DMS 273 (cell line): ENCODE measurements at regions not wholly inside any gene's neighbourhood (a gene's known extent, or its start where the extent isn't known, plus 50 kb on each side); places are given as distances from the start of the nearest gene placed in this dataset.
A peak's percentile ranks its signal among the peaks of the same experiment; 100 is the strongest.
"Not testable (repeated sequence)": the region's sequence is repeated elsewhere in the genome, so short reads cannot be mapped to it uniquely, and the experiment has no call there.

Experiments used
- DNase-seq: peaks from one replicate; lab custom pipeline; 2025; ENCODE audit not compliant: unreplicated experiment; lab: John Stamatoyannopoulos, UW

DNA sequence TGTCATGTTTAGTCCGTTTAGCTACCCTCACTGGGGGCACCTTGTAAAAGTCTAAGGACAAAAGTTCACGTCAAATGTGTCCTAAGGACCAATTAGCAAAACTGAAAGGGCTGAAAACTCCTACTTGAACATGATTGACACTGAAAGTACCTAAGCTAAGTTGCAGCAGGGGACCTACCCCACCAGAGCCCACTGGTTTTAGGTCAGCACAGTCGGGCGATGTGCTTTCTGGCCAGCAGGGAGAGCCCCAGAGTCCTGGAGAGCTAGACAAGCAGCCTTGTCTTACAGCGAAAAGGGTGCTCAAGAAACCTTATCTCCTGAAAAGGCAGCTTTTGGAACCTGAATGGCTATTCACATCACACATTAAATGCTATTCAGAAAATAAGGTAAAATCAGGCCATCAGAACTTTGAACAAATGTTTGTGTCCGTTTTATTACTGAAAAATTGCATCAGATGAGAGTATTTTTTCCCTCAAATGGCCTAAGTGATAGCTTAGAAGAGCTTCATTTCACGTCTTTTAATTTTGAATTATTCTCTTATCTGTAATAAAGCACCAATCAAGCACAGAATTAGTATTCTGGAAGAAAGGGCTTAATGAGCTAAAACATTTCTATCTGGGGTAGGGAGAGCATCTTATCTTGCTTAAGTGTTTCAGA, 52.2 kb upstream of the MKI67 start:
- peak; percentile 39 for DNase-seq

DNA sequence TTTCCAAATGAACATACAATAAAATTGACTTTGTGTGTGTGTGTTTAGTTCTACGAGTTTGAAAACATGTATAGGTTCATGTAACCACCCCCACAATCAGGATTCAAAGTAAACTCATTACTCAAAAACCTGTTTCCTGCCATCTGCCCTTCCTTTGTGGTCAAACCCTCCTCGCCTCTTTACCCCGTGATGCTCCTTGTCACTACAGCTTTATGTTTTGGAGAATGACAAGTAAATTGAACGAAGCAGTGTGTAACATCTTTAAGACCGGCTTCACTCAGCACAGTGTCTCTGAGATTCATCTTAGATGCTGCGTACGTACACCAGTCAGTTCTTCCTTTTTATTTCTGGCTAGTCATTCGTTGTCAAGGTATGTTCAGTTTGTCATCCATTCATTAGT, 54.6 kb upstream of the MKI67 start:
- DNase-seq = no peak

DNA sequence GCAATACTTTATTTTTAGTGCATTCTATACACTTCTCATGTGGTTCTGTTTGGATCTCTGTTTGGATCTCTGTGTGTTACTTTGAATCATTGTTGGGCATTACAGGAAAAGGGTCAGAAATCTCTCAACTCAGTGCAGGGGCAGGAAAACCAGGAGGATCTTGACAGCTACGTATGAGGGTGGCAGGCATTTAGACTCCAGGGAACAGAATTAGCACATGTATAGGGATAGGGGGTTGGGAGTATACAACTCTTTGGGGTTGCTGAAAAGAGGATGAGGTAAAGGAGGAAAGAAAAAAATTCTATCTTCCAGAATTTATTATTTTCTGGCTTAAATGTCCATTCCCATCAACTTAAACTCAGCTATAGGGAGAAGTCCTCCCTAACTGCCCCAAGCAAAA, 59.4 kb upstream of the MKI67 start:
- no peak for DNase-seq

DNA sequence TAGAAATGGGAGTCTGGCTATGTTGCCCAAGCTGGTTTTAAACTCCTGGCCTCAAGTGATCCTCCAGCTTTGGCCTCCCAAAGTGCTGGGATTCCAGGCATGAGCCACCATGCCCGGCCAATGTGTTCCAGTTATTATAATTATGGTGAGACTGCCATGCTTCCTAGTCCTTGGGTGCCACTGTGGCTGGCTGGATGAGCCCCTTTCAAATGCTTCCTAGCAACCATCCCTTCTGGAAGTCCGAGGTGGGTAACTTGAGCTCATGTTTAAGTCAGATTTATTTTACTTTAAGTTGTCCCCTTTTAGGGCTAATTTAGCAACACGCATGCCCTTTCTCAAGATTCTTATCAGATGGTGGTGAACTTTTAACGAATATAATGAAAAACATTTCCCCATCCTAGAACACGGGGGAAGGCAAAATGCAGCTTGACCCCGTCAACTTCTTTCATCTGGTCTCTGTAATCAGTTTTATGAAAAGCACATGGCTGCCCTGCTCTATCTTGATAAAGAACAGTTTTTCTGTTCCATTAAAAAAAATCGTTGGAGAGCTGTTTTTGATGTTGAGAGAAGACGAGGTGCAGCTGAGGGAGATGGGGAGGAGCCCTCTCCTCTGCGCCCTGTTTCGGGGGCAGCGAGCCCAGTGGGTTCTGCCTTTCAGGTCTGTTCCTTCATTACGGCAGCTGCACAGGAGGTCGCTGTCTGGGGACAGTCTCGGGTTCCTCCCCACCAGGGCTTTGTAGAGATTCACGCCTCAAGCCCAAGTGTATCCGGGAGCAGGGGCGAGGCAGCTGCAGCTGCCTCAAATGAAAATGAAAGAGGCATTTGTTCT, 61.0 kb upstream of the MKI67 start:
- no peak for DNase-seq

DNA sequence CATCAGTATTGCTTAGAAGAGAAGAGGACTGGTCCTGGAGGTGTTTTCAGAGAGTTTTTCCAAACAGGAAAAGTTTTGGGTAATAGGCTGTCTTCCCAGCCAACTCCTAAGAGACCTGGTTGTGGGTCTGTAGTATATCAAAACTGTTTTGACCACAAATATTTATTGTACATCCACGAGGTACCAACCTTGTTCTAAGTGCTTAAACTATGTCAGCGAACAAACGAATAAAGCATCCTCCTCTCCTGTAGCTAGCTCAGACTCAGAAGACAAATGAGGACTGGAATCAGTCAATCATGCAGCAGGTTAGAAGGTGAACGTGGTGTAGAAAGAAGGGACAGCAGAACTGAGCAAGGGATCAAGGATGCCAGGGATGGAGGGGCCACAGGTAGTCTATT, 61.6 kb upstream of the MKI67 start:
- no peak for DNase-seq

DNA sequence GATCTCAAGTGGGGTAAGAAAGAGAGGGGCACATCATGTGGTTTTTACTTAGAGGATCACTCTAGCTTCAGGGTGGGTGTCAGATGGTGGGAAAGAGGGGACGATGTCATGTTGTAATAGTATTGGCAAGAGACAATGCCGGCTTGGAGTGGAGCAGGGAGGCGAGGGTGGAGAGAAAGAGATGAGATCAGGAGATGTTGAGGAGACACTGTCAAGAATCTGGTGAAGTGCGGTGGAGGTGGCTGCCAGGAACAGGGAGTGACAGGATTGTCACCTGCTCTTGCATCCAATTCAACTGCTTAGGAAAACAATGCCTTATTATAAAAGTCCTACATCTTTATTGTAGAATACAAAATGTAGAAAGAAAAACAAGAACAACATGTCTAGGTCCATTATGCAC, 63.0 kb upstream of the MKI67 start:
- no peak for DNase-seq

DNA sequence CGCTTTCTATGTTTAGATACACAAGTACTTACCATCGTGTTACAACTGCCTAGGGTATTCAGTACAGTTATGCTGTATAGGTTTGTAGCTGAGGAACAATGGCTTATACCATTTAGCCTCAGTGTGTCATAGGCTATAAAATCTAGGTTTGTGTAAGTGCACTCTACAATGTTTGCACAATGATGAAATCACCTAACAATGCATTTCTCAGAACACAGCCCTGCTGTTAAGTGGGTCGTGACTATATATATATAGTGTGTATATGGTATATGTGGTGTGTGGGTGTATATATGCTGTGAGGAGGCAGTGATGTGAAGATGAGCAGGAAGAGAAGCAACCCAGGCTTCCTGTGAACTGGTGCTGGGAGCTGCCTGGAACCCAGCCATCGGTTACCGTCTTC, 65.6 kb upstream of the MKI67 start:
- DNase-seq = no peak

DNA sequence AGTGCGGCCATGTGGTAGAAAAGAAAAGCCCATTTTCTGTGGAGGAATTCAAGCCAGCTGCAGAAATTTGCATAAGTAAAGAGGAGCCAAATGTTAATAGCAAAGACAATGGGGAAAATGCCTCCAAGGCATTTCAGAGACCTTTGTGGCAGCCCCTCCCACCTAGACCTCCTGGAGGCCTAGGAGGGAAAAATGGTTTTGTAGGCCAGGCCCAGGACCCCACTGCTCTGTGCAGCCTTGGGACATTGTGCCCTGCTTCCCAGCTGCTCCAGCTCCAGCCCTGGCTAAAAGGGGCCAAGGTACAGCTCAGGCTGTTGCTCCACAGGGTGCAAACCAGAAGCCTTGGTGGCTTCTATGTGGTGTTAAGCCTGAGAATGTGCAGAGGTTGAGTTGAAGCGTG, 75.6 kb upstream of the MKI67 start:
- not testable (repeated sequence) for DNase-seq

DNA sequence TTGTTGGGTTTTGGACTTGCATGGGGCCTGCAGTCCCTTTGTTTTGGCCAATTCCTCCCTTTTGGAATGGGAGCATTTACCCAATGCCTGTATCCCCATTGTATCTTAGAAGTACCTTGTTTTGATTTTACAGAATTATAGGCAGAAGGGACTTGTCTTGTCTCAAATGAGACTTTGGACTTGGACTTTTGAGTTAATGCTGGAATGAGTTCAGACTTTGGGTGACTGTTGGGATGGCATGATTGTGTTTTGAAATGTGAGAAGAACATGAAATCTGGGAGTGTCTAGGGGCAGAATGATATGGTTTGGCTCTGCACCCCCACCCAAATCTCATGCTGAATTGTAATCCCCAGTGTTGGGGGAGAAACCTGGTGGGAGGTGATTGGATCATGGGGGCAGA, 76.8 kb upstream of the MKI67 start:
- no peak for DNase-seq

DNA sequence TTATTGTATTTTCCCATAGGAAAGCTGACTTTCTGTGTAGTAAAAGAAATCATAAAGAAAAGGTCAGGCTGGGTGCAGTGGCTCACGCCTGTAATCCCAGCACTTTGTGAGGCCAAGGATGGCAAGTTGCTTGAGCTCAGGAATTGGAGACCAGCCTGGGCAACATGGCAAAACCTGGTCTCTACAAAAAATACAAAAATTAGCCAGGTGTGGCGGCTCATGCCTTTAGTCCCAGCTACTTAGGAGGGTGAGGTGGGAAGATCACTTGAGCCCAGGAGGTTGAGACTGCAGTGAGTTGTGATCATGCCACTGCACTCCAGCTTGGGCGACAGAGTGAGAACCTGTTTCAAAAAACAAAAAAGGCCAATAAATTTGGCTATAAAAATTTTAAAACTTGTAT, 79.4 kb upstream of the MKI67 start:
- not testable (repeated sequence) for DNase-seq

DNA sequence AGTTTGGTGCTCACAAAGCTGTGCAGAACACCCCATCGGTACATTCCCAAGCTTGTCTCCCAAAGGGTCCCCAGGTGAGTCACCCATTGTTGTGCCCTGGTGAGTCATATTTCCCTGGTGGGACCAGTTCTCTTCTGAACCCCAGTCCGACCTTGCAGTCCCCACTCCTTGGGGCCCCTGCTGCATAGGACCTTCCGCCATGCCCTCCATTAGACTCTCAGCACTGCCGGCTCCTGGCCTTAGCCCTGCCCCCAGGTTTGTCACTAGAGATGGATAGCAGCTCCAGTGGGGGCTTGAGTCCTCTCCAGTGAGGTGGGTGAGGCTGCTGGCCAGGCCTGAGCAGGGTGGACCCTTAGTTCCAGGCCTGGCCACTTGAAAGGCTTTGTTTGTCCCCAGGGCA, 80.5 kb upstream of the MKI67 start:
- DNase-seq = no peak

DNA sequence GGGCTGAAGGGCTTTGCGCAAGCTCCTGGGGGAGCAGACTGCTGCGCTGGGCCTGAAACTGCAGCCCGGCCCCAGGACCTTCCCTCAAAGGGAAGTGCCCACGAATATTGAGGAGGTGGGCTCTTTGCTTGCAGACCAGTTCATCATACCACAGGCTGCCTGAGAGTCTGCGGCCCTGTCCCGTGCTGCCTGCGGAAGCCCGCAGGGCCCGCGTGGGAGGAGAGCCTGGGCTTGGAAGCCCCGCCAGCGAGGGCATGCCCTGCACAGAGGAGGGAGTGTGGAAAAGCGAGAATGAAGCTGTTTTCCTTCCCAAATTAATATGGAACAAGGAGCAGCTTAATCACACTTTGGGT, 83.6 kb upstream of the MKI67 start:
- no peak for DNase-seq

DNA sequence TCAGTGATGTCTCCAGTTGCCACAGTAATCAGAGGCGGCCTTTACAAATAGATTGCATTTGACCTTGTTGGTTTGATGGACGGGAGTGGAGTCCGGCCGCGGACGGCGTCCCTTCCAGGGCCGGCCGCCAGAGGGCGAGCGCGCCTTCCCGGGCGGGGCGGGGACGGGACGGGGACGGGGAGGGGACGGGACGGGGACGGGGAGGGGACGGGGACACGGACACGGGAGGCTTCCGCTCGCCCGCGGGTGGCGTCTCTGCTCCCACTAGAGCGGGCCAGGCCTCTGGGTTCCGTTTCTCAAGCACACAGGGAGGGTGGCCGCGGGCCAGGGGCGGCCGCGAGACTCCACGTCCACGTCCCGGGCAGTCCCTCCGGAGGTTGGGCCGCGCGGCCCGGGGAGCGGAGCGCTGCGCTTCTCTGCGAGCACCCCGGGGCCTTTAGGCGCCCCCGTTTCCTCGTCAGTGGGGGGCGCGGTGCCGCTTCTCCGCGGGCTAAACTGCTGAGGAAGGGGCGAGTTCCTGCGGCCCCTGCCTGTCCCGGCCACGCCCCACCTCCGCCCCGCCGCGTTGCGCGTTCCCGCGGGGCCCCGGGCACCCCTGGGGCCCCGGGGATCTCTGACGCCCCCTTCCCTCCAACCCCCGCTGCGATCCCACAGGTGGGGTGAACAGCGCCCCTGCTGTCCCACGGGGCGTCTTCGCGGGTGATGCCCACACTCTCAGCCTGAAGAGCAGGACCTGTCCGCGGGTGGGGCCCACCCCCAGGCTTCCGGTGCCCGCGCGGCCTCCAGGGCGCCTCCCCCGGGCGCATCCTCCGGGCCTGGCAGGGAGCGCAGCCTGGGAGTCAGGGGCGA, 84.2 kb upstream of the MKI67 start:
- DNase-seq = peak; percentile 57

DNA sequence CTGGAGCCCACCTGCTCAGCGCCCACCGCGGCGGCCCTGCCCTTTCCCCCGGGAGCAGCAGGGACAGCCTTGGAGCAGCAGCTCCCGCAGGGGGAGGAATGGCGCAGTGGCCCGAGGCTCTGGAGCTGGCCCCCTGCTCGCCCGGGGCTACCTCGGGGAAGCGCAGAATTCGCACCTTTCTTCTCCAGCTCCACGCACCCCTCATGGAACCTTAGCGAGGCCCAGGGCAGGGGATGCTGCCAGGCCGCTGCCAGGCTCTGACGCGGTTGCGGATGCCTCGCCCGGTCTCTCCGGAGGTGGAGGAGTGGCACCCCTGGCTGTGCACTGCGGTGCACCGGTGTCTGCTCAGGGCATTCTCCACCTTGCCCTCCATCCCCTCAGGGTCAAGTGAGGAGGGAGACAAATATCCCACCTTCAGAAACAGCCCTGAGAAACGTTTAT, 84.9 kb upstream of the MKI67 start:
- no peak for DNase-seq

DNA sequence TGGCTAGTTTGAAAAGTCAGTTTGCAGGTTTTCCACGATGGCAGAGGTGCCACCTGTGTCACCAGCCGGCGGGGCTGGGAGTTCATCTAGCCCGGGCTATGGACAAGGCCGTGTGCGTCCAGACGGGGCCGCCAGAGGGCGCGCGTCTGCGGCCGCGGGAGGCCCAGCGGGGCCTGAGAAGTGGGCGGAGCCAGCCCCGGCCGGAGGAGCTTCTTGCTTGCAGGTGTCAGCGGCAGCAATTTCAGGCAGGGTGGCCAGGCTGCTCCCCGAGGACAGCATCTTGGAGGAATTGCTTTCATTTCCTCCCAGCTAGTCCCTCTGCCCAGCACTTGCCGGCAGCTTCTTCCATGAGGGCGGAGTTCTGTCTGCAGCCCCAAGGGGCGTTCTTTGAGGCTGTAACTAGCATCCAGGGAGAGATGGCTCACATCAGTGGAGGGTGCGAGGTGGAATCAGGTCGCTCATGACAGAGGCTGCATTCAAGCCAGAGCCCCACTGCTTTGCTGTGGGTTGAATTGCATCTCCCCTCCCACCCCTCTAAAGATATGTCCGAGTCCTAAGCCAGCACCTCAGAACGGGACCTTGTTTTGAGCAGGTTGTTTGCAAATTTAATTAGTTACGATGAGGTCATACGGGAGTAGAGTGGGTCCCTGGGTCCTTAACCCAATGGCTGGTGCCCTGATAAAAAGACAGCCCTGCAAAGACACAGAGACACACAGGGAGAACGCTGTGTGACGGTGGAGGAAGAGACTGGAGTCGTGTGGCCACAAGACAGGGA, 85.9 kb upstream of the MKI67 start:
- DNase-seq = peak; percentile 88

DNA sequence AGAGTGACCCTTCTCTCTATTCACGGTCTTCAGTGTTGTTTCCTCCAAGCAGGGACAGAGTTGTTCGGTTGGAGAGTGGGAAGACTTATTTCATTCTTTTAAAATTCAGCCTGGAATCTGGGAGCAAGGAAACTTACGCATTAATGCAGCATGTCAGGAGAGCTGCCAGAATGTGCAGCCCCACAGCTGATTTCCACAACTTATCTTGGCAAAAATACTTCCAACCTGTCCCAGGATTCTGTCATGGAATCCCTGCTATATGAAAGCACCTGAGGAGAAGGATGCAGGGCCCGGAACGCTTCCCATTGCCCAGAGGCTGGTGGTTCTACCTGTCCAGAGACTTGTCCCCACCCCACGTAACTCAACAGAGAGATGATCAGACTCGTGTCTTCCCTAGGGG, 86.9 kb upstream of the MKI67 start:
- DNase-seq = no peak

DNA sequence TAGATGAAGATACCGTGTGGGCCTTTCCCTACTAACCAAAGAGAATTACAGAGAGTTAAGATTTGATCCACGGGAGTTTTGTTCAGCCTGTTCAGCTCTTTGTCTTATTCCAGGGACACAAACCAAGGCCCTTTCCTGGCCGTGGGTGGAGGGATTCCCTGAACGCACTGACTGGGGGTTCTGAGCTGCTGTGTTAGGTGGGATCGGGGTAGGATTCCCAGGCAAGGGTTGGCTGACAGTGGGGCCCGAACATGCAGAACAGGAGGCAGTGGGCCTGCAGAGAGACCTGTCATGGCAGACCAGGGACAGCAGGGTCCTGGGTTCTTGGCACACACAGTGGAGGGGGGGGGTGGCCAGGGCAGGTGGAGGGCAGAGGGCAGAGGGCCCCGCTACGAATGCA, 89.5 kb upstream of the MKI67 start:
- no peak for DNase-seq

DNA sequence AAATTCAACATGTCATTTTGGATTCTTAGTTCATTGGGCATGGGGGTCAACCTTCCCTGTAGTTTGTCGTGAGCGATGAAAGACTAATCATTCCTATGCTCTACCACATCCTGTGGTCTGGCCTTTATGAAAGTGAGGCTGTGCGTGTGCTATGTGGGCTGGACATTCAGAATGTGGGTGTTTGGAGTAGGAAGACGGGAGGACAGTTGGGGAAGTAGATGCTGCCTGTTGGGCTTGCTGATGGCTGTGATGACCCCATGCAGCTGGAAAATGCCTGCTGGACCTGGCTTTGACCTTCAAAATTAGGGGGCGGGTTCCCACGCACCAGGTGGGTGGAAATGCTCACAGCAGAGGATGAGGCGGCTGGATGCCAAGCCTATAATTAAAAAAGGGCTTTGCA, 90.9 kb upstream of the MKI67 start:
- no peak for DNase-seq

DNA sequence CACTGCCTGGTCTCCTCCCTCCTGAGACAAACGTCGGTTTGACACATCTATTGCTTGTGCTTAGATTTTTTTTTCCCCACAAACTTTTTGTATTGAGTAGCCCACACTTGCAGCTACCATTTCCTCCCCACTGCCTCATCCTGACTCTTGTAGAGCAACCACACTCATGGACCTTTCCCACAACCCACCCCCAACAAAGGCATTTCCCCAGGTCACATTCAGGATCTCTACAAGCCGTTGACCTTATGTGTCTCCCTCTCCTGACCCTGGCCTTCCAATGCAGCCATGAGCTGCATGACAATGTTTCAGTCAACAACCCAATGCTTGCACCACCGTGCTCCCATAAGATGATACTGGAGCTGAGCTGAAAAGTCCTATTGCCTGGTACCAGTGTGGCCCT, 91.9 kb upstream of the MKI67 start:
- DNase-seq = no peak

DNA sequence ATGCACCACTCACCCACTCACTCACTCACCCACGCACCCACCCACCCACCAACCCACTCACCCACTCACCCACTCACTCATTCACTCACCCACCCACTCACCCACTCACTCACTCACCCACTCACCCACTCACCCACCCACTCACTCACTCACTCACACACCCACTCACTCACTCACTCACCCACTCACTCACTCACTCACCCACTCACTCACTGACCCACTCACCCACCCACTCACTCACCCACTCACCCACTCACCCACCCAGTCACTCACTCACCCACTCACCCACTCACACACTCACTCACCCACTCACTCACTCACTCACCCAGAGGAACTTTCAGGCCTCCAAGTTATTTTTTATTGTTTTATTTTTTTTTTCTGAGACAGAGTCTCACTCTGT, 93.1 kb upstream of the MKI67 start:
- no peak for DNase-seq

DNA sequence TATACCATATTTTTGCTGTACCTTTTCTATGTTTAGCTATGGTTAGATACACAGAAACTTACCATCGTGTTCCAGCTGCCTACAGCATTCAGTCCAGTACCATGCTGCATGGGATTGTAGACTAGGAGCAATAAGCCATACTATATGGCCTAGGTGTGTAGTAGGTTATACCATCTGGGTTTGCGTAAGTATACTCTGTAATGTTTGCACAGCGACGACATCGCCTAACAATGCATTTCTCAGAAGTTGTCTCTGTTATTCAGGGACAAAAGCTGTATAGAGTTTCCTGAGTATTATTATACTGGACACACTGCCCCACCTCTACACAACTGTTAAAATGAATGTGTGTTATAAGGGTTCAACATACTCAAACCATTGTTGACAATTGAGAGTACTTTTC, 93.8 kb upstream of the MKI67 start:
- DNase-seq = no peak
